B cell (primary cell): ENCODE measurements at regions not wholly inside any gene's neighbourhood (a gene's known extent, or its start where the extent isn't known, plus 50 kb on each side); places are given as distances from the start of the nearest gene placed in this dataset.

Experiments used
- ATAC-seq: fragments of 200-7000 bp; cut with Tn5 transposase; one replicate; pipeline ENCODE4 v1.10.0; 2021; ENCODE audit warnings: low read depth, mild to moderate bottlenecking, moderate number of reproducible peaks, moderate library complexity
- CTCF ChIA-PET: fragments of 350-600 bp; sonication (Branson Sonifier 250); formaldehyde crosslinking; loops from one replicate; lab custom pipeline; 2021; ENCODE audit warnings: antibody characterized with exemption, inconsistent platforms; lab: Charles Lee
- POLR2A ChIA-PET: fragments of 350-600 bp; sonication (Branson Sonifier 250); formaldehyde crosslinking; loops from one replicate; lab custom pipeline; 2021; ENCODE audit warnings: antibody characterized with exemption; lab: Charles Lee
- DNase-seq: peaks from one replicate; pipeline ENCODE4 v3.0.0; 2013
- H2AFZ ChIP-seq: 2 replicates; pipeline ENCODE4 v1.6.1; 2012; ENCODE audit warnings: mild to moderate bottlenecking, low read depth, low read length; ENCODE audit not compliant: insufficient read depth, poor library complexity, severe bottlenecking
- H3K27ac ChIP-seq, 2 donors: 1 replicate in 1 of 2; 2 replicates in 1 of 2; pipeline ENCODE4 v1.5.1; 2012 to 2013; ENCODE audit warnings: low read length in 2 of 2, mild to moderate bottlenecking in 2 of 2, moderate library complexity in 1 of 2
- H3K27me3 ChIP-seq, 4 experiments: fragments of 200-600 bp in 1 of 4; sonication (generic) in 1 of 4; replicated peaks in 1 of 4; 1 replicate in 2 of 4; 2 replicates in 2 of 4; pipeline versions ENCODE4 v1.6.1 to v1.7.0; 2013 to 2016; ENCODE audit warnings: low read length in 3 of 4, mild to moderate bottlenecking in 2 of 4, mixed read lengths in 1 of 4, moderate library complexity in 1 of 4; ENCODE audit not compliant: insufficient read depth in 4 of 4, control insufficient read depth in 3 of 4; ENCODE audit errors: control extremely low read depth in 1 of 4
- H3K36me3 ChIP-seq, 2 experiments: replicated peaks in 1 of 2; 1 replicate in 1 of 2; 2 replicates in 1 of 2; pipeline versions ENCODE4 v1.6.1 to v1.7.1; 2013; ENCODE audit warnings: low read length in 1 of 2; ENCODE audit not compliant: insufficient read depth in 2 of 2, control insufficient read depth in 1 of 2; ENCODE audit errors: control extremely low read depth in 1 of 2, extremely low read depth in 1 of 2
- H3K4me1 ChIP-seq, 2 donors: fragments of 200-600 bp in 1 of 2; sonication (generic) in 1 of 2; 1 replicate in 1 of 2; 2 replicates in 1 of 2; pipeline versions ENCODE4 v1.5.1 to v1.6.1; 2013 to 2017; ENCODE audit warnings: low read length in 2 of 2; ENCODE audit not compliant: control insufficient read depth in 2 of 2, insufficient read depth in 2 of 2
- H3K4me2 ChIP-seq: replicated peaks from 2 replicates; pipeline ENCODE3; 2012; ENCODE audit warnings: mild to moderate bottlenecking, low read depth, low read length; ENCODE audit not compliant: poor library complexity, severe bottlenecking
- H3K4me3 ChIP-seq, 5 experiments: fragments of 200-600 bp in 1 of 5; sonication (generic) in 1 of 5; 1 replicate in 3 of 5; 2 replicates in 2 of 5; pipeline versions ENCODE4 v1.5.1 to v1.7.0; 2011 to 2016; ENCODE audit warnings: low read length in 4 of 5, mild to moderate bottlenecking in 4 of 5, low read depth in 2 of 5, control low read depth in 1 of 5, moderate library complexity in 1 of 5; ENCODE audit not compliant: insufficient read depth in 1 of 5; ENCODE audit errors: control extremely low read depth in 1 of 5, extremely low read depth in 1 of 5
- H3K79me2 ChIP-seq: fragments of 200-600 bp; sonication (generic); one replicate; pipeline ENCODE4 v1.6.0; 2016; ENCODE audit warnings: low read length; ENCODE audit not compliant: control insufficient read depth, insufficient read depth
- H3K9ac ChIP-seq: fragments of 200-600 bp; sonication (generic); 2 replicates; pipeline ENCODE4 v1.6.1; 2017; ENCODE audit warnings: mild to moderate bottlenecking, low read length, moderate library complexity
- H3K9me3 ChIP-seq, 3 donors: one replicate each; pipeline versions ENCODE4 v1.6.1 to v1.7.1; 2013; ENCODE audit warnings: low read length in 2 of 3; ENCODE audit not compliant: control insufficient read depth in 2 of 3, insufficient read depth in 1 of 3; ENCODE audit errors: control extremely low read depth in 1 of 3
- H4K20me1 ChIP-seq: 2 replicates; pipeline ENCODE4 v1.6.0; 2012; ENCODE audit warnings: mild to moderate bottlenecking, low read length; ENCODE audit not compliant: insufficient read depth, control insufficient read depth, poor library complexity, severe bottlenecking
- H3K27ac Mint-ChIP-seq: one replicate; pipeline ENCODE4 v1.8.0; 2021; ENCODE audit warnings: mixed read lengths
- H3K27me3 Mint-ChIP-seq: one replicate; pipeline ENCODE4 v1.8.0; 2021; ENCODE audit warnings: mixed read lengths
- H3K4me1 Mint-ChIP-seq: one replicate; pipeline ENCODE4 v1.8.0; 2021; ENCODE audit warnings: mixed read lengths
- H3K4me3 Mint-ChIP-seq: one replicate; pipeline ENCODE4 v1.8.0; 2021; ENCODE audit warnings: mixed read lengths
- H3K9me3 Mint-ChIP-seq: one replicate; pipeline ENCODE4 v1.8.0; 2022; ENCODE audit warnings: mixed read lengths; ENCODE audit not compliant: insufficient read depth
- CTCF ChIP-seq: fragments of 200-600 bp; IDR thresholded peaks from one replicate; pipeline ENCODE4 v1.8.0; 2022; ENCODE audit warnings: antibody characterized with exemption, mild to moderate bottlenecking
- EZH2 ChIP-seq: IDR thresholded peaks from 2 replicates; pipeline ENCODE4 v1.6.1; 2012; ENCODE audit warnings: borderline replicate concordance, low read depth, mild to moderate bottlenecking, moderate library complexity, low read length; ENCODE audit not compliant: insufficient read depth, poor library complexity, severe bottlenecking
- WGBS: methylation state at CpG from one replicate; pipeline ENCODE4 v1.1.5; 2013; ENCODE audit warnings: missing lambda C conversion rate; ENCODE audit not compliant: insufficient coverage; 5-methylcytosine and 5-hydroxymethylcytosine counted together
- intact Hi-C: fragments of 100-400 bp; cut with micrococcal nuclease; formaldehyde crosslinking; loops from one replicate; pipeline ENCODE4 v1.10.0; 2022

GRCh38 chr21:36611379-36611778, 87.5 kb upstream of the SIM2 start:
- TF ChIP-seq CTCF (no peak), EZH2 (no peak)
- Histone ChIP-seq H4K20me1 (no peaks in the 10 kb centered on the region), H3K27me3 (peaks cover 0 to 12% (median 5%) of the 10 kb centered on the region in 4 experiments), H3K79me2 (no peaks in the 10 kb centered on the region), H3K27ac (no peak overlapping the region), H3K9me3 (peaks cover 0 to 6% (median 5%) of the 10 kb centered on the region in 3 donors), H3K4me3 (no peak overlapping the region), H2AFZ (no peak overlapping the region), H3K4me1 (no peaks in the 10 kb centered on the region), H3K36me3 (no peaks in the 10 kb centered on the region), H3K4me2 (no peak overlapping the region), H3K9ac (no peak overlapping the region)
- 89% methylated on average over 5 of the region's 8 CpGs for WGBS
- Mint-ChIP-seq H3K27ac (no peak overlapping the region), H3K9me3 (peaks cover 7% of the 10 kb centered on the region), H3K27me3 (peaks cover 46% of the 10 kb centered on the region), H3K4me1 (no peaks in the 10 kb centered on the region), H3K4me3 (no peak overlapping the region)
- intact Hi-C loops: no loop called here
- POLR2A ChIA-PET: no interaction called here
- CTCF ChIA-PET: no interaction called here
- ATAC-seq (no peak), DNase-seq (no peak)

GRCh38 chr21:36613059-36613458, 85.9 kb upstream of the SIM2 start:
- peaks cover 0 to 12% (median 5%) of the 10 kb centered on the region in 4 experiments for H3K27me3 ChIP-seq
- no peak overlapping the region for H3K27ac Mint-ChIP-seq
- DNase-seq: no peak
- 87% methylated on average over 10 of the region's 10 CpGs for whole genome bisulfite sequencing
- peaks cover 0 to 14% (median 5%) of the 10 kb centered on the region in 3 donors for H3K9me3 ChIP-seq
- intact Hi-C loops: no loop called here
- H3K4me3 Mint-ChIP-seq: no peak overlapping the region
- no peaks in the 10 kb centered on the region for H3K4me1 Mint-ChIP-seq
- H3K9me3 Mint-ChIP-seq: peaks cover 7% of the 10 kb centered on the region
- POLR2A ChIA-PET: no interaction called here
- H3K4me3 ChIP-seq: no peak overlapping the region
- CTCF ChIA-PET: no interaction called here
- TF ChIP-seq EZH2 (no peak), CTCF (no peak)
- no peak overlapping the region for H3K9ac ChIP-seq
- H3K79me2 ChIP-seq: no peaks in the 10 kb centered on the region
- no peaks in the 10 kb centered on the region for H3K4me1 ChIP-seq
- no peaks in the 10 kb centered on the region for H4K20me1 ChIP-seq
- peaks cover 39% of the 10 kb centered on the region for H3K27me3 Mint-ChIP-seq
- H3K27ac ChIP-seq: no peak overlapping the region
- no peaks in the 10 kb centered on the region for H3K36me3 ChIP-seq
- no peak overlapping the region for H3K4me2 ChIP-seq
- H2AFZ ChIP-seq: no peak overlapping the region
- ATAC-seq: no peak
